ENCODE measurements at regions not wholly inside any gene's neighbourhood (a gene's known extent, or its start where the extent isn't known, plus 50 kb on each side); places are given as distances from the start of the nearest gene placed in this dataset.

- no peak overlapping the region for H2AFZ ChIP-seq (ENCODE audit: low read length)
Measured at GRCh38 chr5:84729326-84729725, 344.6 kb upstream of the EDIL3 start.

More at GRCh38 chr5:84729326-84729725, 344.6 kb upstream of the EDIL3 start:
- H3K18ac ChIP-seq (ENCODE audit: insufficient read length, low read depth, low read length) = no peak overlapping the region
- no peak overlapping the region for H3T11ph ChIP-seq (ENCODE audit: low read length)
- no peaks in the 10 kb centered on the region for H3K4me1 ChIP-seq (ENCODE audit: insufficient read depth, low read length)
- no peak overlapping the region for H2BK15ac ChIP-seq (ENCODE audit: low read depth, low read length)
- no peaks in the 10 kb centered on the region for H3K9me3 ChIP-seq (ENCODE audit: control insufficient read depth, low read depth, low read length)
- no peak overlapping the region for H4K91ac ChIP-seq (ENCODE audit: insufficient read length, low read depth, low read length)
- no peaks in the 10 kb centered on the region for H3K23me2 ChIP-seq (ENCODE audit: insufficient read length, low read depth, low read length, poor library complexity, severe bottlenecking)
- no peak overlapping the region for H4K8ac ChIP-seq (replicated peaks; ENCODE audit: insufficient read length, low read depth, low read length)
- peaks cover 0 to 4% of the 10 kb centered on the region in 2 experiments; a peak in 2 of 4 replicates for H3K4me1 Mint-ChIP-seq
- no peak overlapping the region for H2BK12ac ChIP-seq (ENCODE audit: insufficient read length, low read depth, low read length)
- no peak overlapping the region for H3K4me2 ChIP-seq (ENCODE audit: insufficient read depth, insufficient read length, low read length)
- no peaks in the 10 kb centered on the region for H3K79me1 ChIP-seq (ENCODE audit: insufficient read depth, low read depth, low read length, poor library complexity, severe bottlenecking)
- H3K23ac ChIP-seq (ENCODE audit: insufficient read length, low read depth, low read length) = no peak overlapping the region
- H3K56ac ChIP-seq (ENCODE audit: insufficient read length, low read depth, low read length) = no peak overlapping the region
- H2AK5ac ChIP-seq (ENCODE audit: insufficient read length, low read length) = no peak overlapping the region
- no peak overlapping the region for H4K5ac ChIP-seq (ENCODE audit: insufficient read length, low read depth, low read length)
- DNase-seq = no peak
- H2BK20ac ChIP-seq (ENCODE audit: low read depth, low read length, poor library complexity, severe bottlenecking) = no peak overlapping the region
- no peak overlapping the region for H2BK5ac ChIP-seq (ENCODE audit: insufficient read length, low read length)
- H3K27me3 Mint-ChIP-seq (ENCODE audit: low read depth) = no peaks in the 10 kb centered on the region
- H3K14ac ChIP-seq (ENCODE audit: insufficient read depth, low read length) = no peak overlapping the region
- no peak overlapping the region for H3K4me3 Mint-ChIP-seq
- H3K9ac ChIP-seq (ENCODE audit: extremely low read depth, insufficient read length, low read length) = no peak overlapping the region
- H4K20me1 ChIP-seq (ENCODE audit: control insufficient read depth, insufficient read depth, insufficient read length) = no peaks in the 10 kb centered on the region
- H3K27me3 ChIP-seq (ENCODE audit: insufficient read depth, low read length) = no peaks in the 10 kb centered on the region
- no peaks in the 10 kb centered on the region for H3K36me3 Mint-ChIP-seq (ENCODE audit: insufficient read depth in 1 of 3, low read depth in 3 of 3)
- H3K4ac ChIP-seq (ENCODE audit: low read depth, low read length) = no peak overlapping the region
- H3K79me2 ChIP-seq (ENCODE audit: insufficient read depth, low read length) = no peaks in the 10 kb centered on the region
- H3K27ac ChIP-seq (ENCODE audit: insufficient read length, low read depth, low read length) = no peak overlapping the region
- TF ChIP-seq CTCF (conservative IDR thresholded peaks at IDR 0.05) = no peak
- WGBS (ENCODE audit: extremely low coverage, insufficient read length, low lambda C conversion rate) = no CpG with 5 or more reads among the region's 5 CpGs
- no peaks in the 10 kb centered on the region for H3K9me3 Mint-ChIP-seq
- no peak overlapping the region for H2BK120ac ChIP-seq (ENCODE audit: low read depth, low read length, poor library complexity, severe bottlenecking)
- H3K27ac Mint-ChIP-seq = peak overlapping the region in 2 of 3 experiments; percentile 5 to 62; a peak in 2 of 7 replicates
